ENCODE measurements at regions not wholly inside any gene's neighbourhood (a gene's known extent, or its start where the extent isn't known, plus 50 kb on each side); places are given as distances from the start of the nearest gene placed in this dataset.
"Not testable (repeated sequence)": the region's sequence is repeated elsewhere in the genome, so short reads cannot be mapped to it uniquely, and the experiment has no call there.

DNA sequence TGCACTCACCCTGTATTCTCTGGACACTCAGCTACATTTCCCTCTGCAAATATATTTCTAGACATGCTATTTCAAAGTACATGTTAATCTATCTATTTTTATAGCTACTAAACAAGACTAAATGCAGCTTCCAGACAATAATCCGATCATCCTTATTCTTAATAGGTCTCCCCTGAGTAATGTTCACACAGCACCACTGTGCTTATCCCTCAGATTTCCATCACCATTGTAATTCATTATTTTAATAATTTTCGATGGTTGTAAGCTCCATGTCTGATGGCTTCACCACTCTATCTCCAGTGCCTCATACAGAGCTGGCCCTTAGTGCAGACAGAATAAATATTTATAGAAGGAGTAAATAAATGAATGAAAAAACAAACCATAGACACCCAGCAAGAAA lies 117.5 kb downstream of the ANXA2 start:
- DNase-seq (ENCODE audit: low read depth), result no peak
- no peak overlapping the region for H3K4me3 ChIP-seq (ENCODE audit: low read depth, low read length)
- TF ChIP-seq, protein P1, sequence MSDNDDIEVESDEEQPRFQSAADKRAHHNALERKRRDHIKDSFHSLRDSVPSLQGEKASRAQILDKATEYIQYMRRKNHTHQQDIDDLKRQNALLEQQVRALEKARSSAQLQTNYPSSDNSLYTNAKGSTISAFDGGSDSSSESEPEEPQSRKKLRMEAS (IDR thresholded peaks at IDR 0.05; ENCODE audit: low read depth, low read length), result no peak
- no peak for TF ChIP-seq MYC (IDR thresholded peaks at IDR 0.05; ENCODE audit: low read depth, low read length)
- TF ChIP-seq POLR2A (IDR thresholded peaks at IDR 0.05; ENCODE audit: extremely low read depth, insufficient read length), result no peak
- TF ChIP-seq, protein P2, sequence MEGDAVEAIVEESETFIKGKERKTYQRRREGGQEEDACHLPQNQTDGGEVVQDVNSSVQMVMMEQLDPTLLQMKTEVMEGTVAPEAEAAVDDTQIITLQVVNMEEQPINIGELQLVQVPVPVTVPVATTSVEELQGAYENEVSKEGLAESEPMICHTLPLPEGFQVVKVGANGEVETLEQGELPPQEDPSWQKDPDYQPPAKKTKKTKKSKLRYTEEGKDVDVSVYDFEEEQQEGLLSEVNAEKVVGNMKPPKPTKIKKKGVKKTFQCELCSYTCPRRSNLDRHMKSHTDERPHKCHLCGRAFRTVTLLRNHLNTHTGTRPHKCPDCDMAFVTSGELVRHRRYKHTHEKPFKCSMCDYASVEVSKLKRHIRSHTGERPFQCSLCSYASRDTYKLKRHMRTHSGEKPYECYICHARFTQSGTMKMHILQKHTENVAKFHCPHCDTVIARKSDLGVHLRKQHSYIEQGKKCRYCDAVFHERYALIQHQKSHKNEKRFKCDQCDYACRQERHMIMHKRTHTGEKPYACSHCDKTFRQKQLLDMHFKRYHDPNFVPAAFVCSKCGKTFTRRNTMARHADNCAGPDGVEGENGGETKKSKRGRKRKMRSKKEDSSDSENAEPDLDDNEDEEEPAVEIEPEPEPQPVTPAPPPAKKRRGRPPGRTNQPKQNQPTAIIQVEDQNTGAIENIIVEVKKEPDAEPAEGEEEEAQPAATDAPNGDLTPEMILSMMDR (IDR thresholded peaks at IDR 0.05; ENCODE audit: low read depth, low read length), result no peak

DNA sequence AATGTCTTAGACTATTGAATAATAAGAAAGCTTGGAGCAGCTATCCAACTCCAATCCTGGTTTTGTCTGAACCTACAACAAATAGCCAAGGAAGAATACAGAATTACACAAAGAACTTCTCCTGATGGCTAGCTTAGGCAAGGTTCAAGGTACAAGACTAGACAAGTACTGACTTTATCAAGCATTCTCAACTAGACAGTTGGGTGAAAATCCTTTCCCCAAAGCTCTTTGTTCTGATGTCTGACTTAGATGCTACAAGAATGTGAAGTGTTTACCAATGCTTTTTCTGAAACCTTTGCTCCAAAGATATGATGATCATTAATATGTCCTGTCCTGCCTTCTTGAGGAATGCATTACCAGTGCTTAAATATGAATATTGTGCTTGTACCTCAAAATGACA lies 113.8 kb downstream of the ANXA2 start:
- DNase-seq (ENCODE audit: low read depth), result no peak
- H3K4me3 ChIP-seq (ENCODE audit: low read depth, low read length), result no peak overlapping the region
- TF ChIP-seq, protein P1 (IDR thresholded peaks at IDR 0.05; ENCODE audit: low read depth, low read length), result no peak
- TF ChIP-seq, protein P2 (IDR thresholded peaks at IDR 0.05; ENCODE audit: low read depth, low read length), result no peak
- TF ChIP-seq POLR2A (IDR thresholded peaks at IDR 0.05; ENCODE audit: extremely low read depth, insufficient read length) (no peak), MYC (IDR thresholded peaks at IDR 0.05; ENCODE audit: low read depth, low read length) (no peak)

DNA sequence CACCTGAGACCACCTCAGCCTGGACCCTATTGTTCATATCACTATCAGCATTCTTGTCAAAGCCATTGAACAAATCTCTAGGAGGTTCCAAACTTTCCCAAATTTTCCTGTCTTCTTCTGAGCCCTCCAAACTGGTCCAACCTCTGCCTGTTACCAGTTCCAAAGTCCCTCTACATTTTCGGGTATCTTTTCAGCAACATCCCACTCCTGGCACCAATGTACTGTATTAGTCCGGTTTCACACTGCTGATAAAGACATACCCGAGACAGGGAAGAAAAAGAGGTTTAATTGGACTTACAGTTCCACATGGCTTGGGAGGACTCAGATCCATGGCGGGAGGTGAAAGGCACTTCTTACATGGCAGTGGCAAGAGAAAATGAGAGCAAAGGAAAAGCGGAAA lies 101.9 kb downstream of the ANXA2 start:
- DNase-seq (ENCODE audit: low read depth); H3K4me3 ChIP-seq (ENCODE audit: low read depth, low read length): not testable (repeated sequence)

DNA sequence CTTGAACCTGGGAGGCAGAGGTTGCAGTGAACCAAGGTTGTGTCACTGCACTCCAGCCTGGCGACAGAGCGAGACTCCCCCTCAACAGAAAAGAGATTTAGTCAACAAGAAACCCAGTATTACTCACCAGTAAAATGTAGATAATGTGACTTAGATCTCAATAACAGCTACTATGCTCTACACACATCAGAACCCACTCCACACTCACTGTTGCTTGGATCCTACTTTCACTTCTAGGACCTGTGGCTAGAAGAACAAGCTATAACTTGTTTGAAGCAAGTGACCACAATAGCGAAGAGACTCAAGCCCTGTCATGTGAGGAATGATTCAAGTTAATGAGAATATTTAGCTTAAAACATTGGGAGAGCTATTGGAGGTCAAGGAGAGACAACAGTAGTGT lies 100.7 kb downstream of the ANXA2 start:
- DNase-seq (ENCODE audit: low read depth), result no peak
- no peak overlapping the region for H3K4me3 ChIP-seq (ENCODE audit: low read depth, low read length)
- TF ChIP-seq MYC (IDR thresholded peaks at IDR 0.05; ENCODE audit: low read depth, low read length), result no peak
- TF ChIP-seq, protein P1 (IDR thresholded peaks at IDR 0.05; ENCODE audit: low read depth, low read length), result no peak
- TF ChIP-seq, protein P2 (IDR thresholded peaks at IDR 0.05; ENCODE audit: low read depth, low read length), result no peak
- no peak for TF ChIP-seq POLR2A (IDR thresholded peaks at IDR 0.05; ENCODE audit: extremely low read depth, insufficient read length)
